C4-2B (cell line): ENCODE measurements at regions not wholly inside any gene's neighbourhood (a gene's known extent, or its start where the extent isn't known, plus 50 kb on each side); places are given as distances from the start of the nearest gene placed in this dataset.

Experiments
- CTCF ChIP-seq: fragments of 450-650 bp; conservative IDR thresholded peaks from 2 replicates; pipeline ENCODE4 v1.5.1; 2017; ENCODE audit warnings: mild to moderate bottlenecking
- ZFX ChIP-seq: fragments of 450-650 bp; IDR thresholded peaks from 2 replicates; pipeline ENCODE4 v1.6.1; 2017

GRCh38 chr2:24412812-24413211, 52.5 kb upstream of the ITSN2 start:
- TF ChIP-seq CTCF (no peak), ZFX (no peak)
